Gastrocnemius medialis (tissue), 4 donors: ENCODE measurements at regions not wholly inside any gene's neighbourhood (a gene's known extent, or its start where the extent isn't known, plus 50 kb on each side); places are given as distances from the start of the nearest gene placed in this dataset.

ENCODE experiments used
- CTCF ChIP-seq, 5 experiments: fragments of 450-650 bp in 3 of 5; fragments of 200-600 bp in 2 of 5; sonication (generic) in 2 of 5; IDR thresholded peaks in 4 of 5; conservative IDR thresholded peaks in 1 of 5; 1 replicate in 4 of 5; 2 replicates in 1 of 5; pipeline ENCODE4 v1.5.1; 2016 to 2019; ENCODE audit warnings: antibody characterized with exemption in 5 of 5, mild to moderate bottlenecking in 3 of 5, moderate library complexity in 3 of 5
- POLR2A ChIP-seq, 2 donors: fragments of 450-650 bp; IDR thresholded peaks; one replicate each; pipeline ENCODE4 v1.6.1; 2017; ENCODE audit warnings: antibody characterized with exemption in 2 of 2, mild to moderate bottlenecking in 2 of 2, moderate library complexity in 2 of 2

GRCh38 chr4:186018261-186018660 is 50.7 kb upstream of the TLR3 start:
- no peak for TF ChIP-seq CTCF (IDR thresholded peaks at IDR 0.05 in 4 of 5, conservative IDR thresholded peaks at IDR 0.05 in 1 of 5)
- no peak for TF ChIP-seq POLR2A (IDR thresholded peaks at IDR 0.05)
